22Rv1 (cell line): ENCODE measurements at regions not wholly inside any gene's neighbourhood (a gene's known extent, or its start where the extent isn't known, plus 50 kb on each side); places are given as distances from the start of the nearest gene placed in this dataset.

Source experiments
- ZFX ChIP-seq: fragments of 450-650 bp; IDR thresholded peaks from 2 replicates; pipeline ENCODE4 v1.6.1; 2017; ENCODE audit warnings: antibody characterized with exemption, borderline replicate concordance
- TF ChIP-seq, protein P1 (sequence below): fragments of 450-650 bp; IDR thresholded peaks from 2 replicates; pipeline ENCODE4 v1.5.1; 2017; ENCODE audit warnings: mild to moderate bottlenecking

- TF ChIP-seq, protein P1, sequence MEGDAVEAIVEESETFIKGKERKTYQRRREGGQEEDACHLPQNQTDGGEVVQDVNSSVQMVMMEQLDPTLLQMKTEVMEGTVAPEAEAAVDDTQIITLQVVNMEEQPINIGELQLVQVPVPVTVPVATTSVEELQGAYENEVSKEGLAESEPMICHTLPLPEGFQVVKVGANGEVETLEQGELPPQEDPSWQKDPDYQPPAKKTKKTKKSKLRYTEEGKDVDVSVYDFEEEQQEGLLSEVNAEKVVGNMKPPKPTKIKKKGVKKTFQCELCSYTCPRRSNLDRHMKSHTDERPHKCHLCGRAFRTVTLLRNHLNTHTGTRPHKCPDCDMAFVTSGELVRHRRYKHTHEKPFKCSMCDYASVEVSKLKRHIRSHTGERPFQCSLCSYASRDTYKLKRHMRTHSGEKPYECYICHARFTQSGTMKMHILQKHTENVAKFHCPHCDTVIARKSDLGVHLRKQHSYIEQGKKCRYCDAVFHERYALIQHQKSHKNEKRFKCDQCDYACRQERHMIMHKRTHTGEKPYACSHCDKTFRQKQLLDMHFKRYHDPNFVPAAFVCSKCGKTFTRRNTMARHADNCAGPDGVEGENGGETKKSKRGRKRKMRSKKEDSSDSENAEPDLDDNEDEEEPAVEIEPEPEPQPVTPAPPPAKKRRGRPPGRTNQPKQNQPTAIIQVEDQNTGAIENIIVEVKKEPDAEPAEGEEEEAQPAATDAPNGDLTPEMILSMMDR, result no peak
- no peak for TF ChIP-seq ZFX
These were observed 482.0 kb upstream of the PCDH15 start for GRCh38 chr10:55283031-55283430.
